IMR-90 (cell line): ENCODE measurements at regions not wholly inside any gene's neighbourhood (a gene's known extent, or its start where the extent isn't known, plus 50 kb on each side); places are given as distances from the start of the nearest gene placed in this dataset.

Source experiments
- ATAC-seq: fragments of 200-7000 bp; cut with Tn5 transposase; 2 replicates; pipeline ENCODE4 v1.9.1; 2020; ENCODE audit warnings: low read depth, mild to moderate bottlenecking, moderate library complexity
- BruUV-seq: library from RNA; stranded (reverse); fragments of 400-500 nt; replicated peaks from 2 replicates; lab custom pipeline; 2021; lab: Mats Ljungman, UMichigan
- CTCF ChIA-PET: fragments of 300-600 bp; formaldehyde crosslinking; extraction: SDS; loops from one replicate; lab custom pipeline; 2021; ENCODE audit warnings: antibody characterized with exemption; lab: Yijun Ruan, JAX
- POLR2A ChIA-PET: fragments of 300-600 bp; sonication (Branson Sonifier 250); formaldehyde crosslinking; loops from one replicate; lab custom pipeline; 2022; ENCODE audit warnings: antibody characterized with exemption; ENCODE audit not compliant: unreplicated experiment; lab: Charles Lee
- DNase-seq: peaks from one replicate; pipeline ENCODE4 v3.0.0; 2013
- H2AFZ ChIP-seq: replicated peaks from 2 replicates; pipeline ENCODE3; 2013; ENCODE audit warnings: low read length, mild to moderate bottlenecking; ENCODE audit not compliant: poor library complexity
- H2AK5ac ChIP-seq: 2 replicates; pipeline ENCODE4 v1.6.1; 2013; ENCODE audit warnings: low read depth, low read length, inconsistent platforms
- H2AK9ac ChIP-seq: replicated peaks from 2 replicates; pipeline ENCODE3; 2013; ENCODE audit warnings: mild to moderate bottlenecking, low read depth, low read length, moderate library complexity; ENCODE audit not compliant: poor library complexity
- H2BK120ac ChIP-seq: 2 replicates; pipeline ENCODE4 v1.6.1; 2013; ENCODE audit warnings: low read depth, low read length, inconsistent platforms
- H2BK15ac ChIP-seq: 3 replicates; pipeline ENCODE4 v1.6.1; 2013; ENCODE audit warnings: low read depth, low read length, inconsistent platforms
- H2BK20ac ChIP-seq: 2 replicates; pipeline ENCODE4 v1.6.1; 2013; ENCODE audit warnings: low read depth, mild to moderate bottlenecking, inconsistent platforms, low read length, moderate library complexity
- H2BK5ac ChIP-seq: 2 replicates; pipeline ENCODE4 v1.6.1; 2013; ENCODE audit warnings: mild to moderate bottlenecking, low read depth, low read length, inconsistent platforms; ENCODE audit not compliant: poor library complexity, severe bottlenecking
- H3K14ac ChIP-seq: replicated peaks from 2 replicates; pipeline ENCODE4 v1.6.1; 2013; ENCODE audit warnings: low read depth, low read length, inconsistent platforms
- H3K18ac ChIP-seq: 2 replicates; pipeline ENCODE4 v1.6.1; 2013; ENCODE audit warnings: low read depth, low read length, control low read depth
- H3K23ac ChIP-seq: 2 replicates; pipeline ENCODE4 v1.6.1; 2013; ENCODE audit warnings: low read depth, low read length, inconsistent platforms
- H3K27ac ChIP-seq: 2 replicates; pipeline ENCODE4 v1.5.1; 2013; ENCODE audit warnings: mild to moderate bottlenecking, control low read depth, low read length; ENCODE audit not compliant: insufficient read depth
- H3K27me3 ChIP-seq: 2 replicates; pipeline ENCODE4 v1.6.1; 2013; ENCODE audit warnings: low read length; ENCODE audit not compliant: control insufficient read depth, insufficient read depth
- H3K36me3 ChIP-seq: 2 replicates; pipeline ENCODE4 v1.6.1; 2013; ENCODE audit warnings: low read length, mixed read lengths; ENCODE audit not compliant: control insufficient read depth, insufficient read depth
- H3K4ac ChIP-seq: 2 replicates; pipeline ENCODE4 v1.6.1; 2013; ENCODE audit warnings: low read depth, low read length, inconsistent platforms
- H3K4me1 ChIP-seq: 2 replicates; pipeline ENCODE4 v1.6.1; 2013; ENCODE audit warnings: low read length, mixed read lengths; ENCODE audit not compliant: control insufficient read depth, insufficient read depth
- H3K4me2 ChIP-seq: 2 replicates; pipeline ENCODE4 v1.6.1; 2013; ENCODE audit warnings: low read depth, mild to moderate bottlenecking, control low read depth, low read length, moderate library complexity
- H3K4me3 ChIP-seq: 2 replicates; pipeline ENCODE4 v1.5.1; 2013; ENCODE audit warnings: low read depth, mild to moderate bottlenecking, control low read depth, low read length, moderate library complexity; ENCODE audit not compliant: insufficient read depth
- H3K56ac ChIP-seq: 2 replicates; pipeline ENCODE4 v1.6.1; 2013; ENCODE audit warnings: low read length, inconsistent platforms; ENCODE audit not compliant: insufficient read depth; ENCODE audit errors: extremely low read depth
- H3K79me1 ChIP-seq, 2 experiments: 2 replicates each; pipeline ENCODE4 v1.6.1; 2013; ENCODE audit warnings: low read length in 2 of 2, inconsistent platforms in 1 of 2, low read depth in 1 of 2
- H3K9ac ChIP-seq: 2 replicates; pipeline ENCODE4 v1.6.1; 2013; ENCODE audit warnings: low read depth, low read length, control low read depth
- H3K9me1 ChIP-seq: 2 replicates; pipeline ENCODE4 v1.6.1; 2013; ENCODE audit warnings: low read length, inconsistent platforms; ENCODE audit not compliant: insufficient read depth
- H3K9me3 ChIP-seq: 2 replicates; pipeline ENCODE4 v1.6.1; 2013; ENCODE audit warnings: low read length; ENCODE audit not compliant: control insufficient read depth, insufficient read depth
- H4K20me1 ChIP-seq: 2 replicates; pipeline ENCODE4 v1.6.1; 2013; ENCODE audit warnings: low read length, inconsistent platforms; ENCODE audit not compliant: insufficient read depth
- H4K5ac ChIP-seq: 2 replicates; pipeline ENCODE4 v1.6.1; 2013; ENCODE audit warnings: mild to moderate bottlenecking, low read depth, low read length, control low read depth
- H4K8ac ChIP-seq, 2 experiments: 2 replicates each; pipeline ENCODE4 v1.6.1; 2013; ENCODE audit warnings: low read depth in 2 of 2, low read length in 2 of 2, control low read depth in 1 of 2, inconsistent platforms in 1 of 2
- H4K91ac ChIP-seq: 2 replicates; pipeline ENCODE4 v1.6.1; 2013; ENCODE audit warnings: low read depth, low read length, inconsistent platforms; ENCODE audit not compliant: insufficient read depth
- BHLHE40 ChIP-seq: fragments of 150-350 bp; IDR thresholded peaks from 2 replicates; pipeline ENCODE4 v1.6.1; 2016; ENCODE audit warnings: mild to moderate bottlenecking, low read depth, low read length
- CEBPB ChIP-seq: IDR thresholded peaks from 2 replicates; pipeline ENCODE4 v1.6.1; 2012; ENCODE audit warnings: low read depth, low read length, improper control_type of control experiment
- CHD1 ChIP-seq: IDR thresholded peaks from 2 replicates; pipeline ENCODE4 v1.6.1; 2012; ENCODE audit warnings: low read depth, low read length, improper control_type of control experiment
- FOS ChIP-seq: fragments of 150-350 bp; IDR thresholded peaks from 2 replicates; pipeline ENCODE4 v1.6.1; 2016; ENCODE audit warnings: low read depth, low read length
- MAFK ChIP-seq: IDR thresholded peaks from 2 replicates; pipeline ENCODE4 v1.6.1; 2012; ENCODE audit warnings: low read depth, low read length, improper control_type of control experiment
- MAZ ChIP-seq: IDR thresholded peaks from 2 replicates; pipeline ENCODE4 v1.6.1; 2012; ENCODE audit warnings: low read depth, mild to moderate bottlenecking, low read length, improper control_type of control experiment, moderate library complexity, borderline replicate concordance
- MXI1 ChIP-seq: IDR thresholded peaks from 2 replicates; pipeline ENCODE4 v1.6.1; 2012; ENCODE audit warnings: low read depth, mild to moderate bottlenecking, low read length, moderate library complexity, borderline replicate concordance
- NFE2L2 ChIP-seq: fragments of 150-350 bp; IDR thresholded peaks from 2 replicates; pipeline ENCODE4 v1.6.1; 2016; ENCODE audit warnings: low read depth, mild to moderate bottlenecking, low read length
- POLR2A ChIP-seq: IDR thresholded peaks from 2 replicates; pipeline ENCODE4 v1.6.1; 2012; ENCODE audit warnings: mild to moderate bottlenecking, low read depth, low read length
- RAD21 ChIP-seq: IDR thresholded peaks from 2 replicates; pipeline ENCODE4 v1.6.1; 2012; ENCODE audit warnings: low read length, improper control_type of control experiment
- RCOR1 ChIP-seq: IDR thresholded peaks from 2 replicates; pipeline ENCODE4 v1.6.1; 2012; ENCODE audit warnings: mild to moderate bottlenecking, low read length, improper control_type of control experiment; ENCODE audit not compliant: insufficient replicate concordance
- RFX5 ChIP-seq: IDR thresholded peaks from 2 replicates; pipeline ENCODE4 v1.8.0; 2012; ENCODE audit warnings: low read depth, mild to moderate bottlenecking, low read length, moderate library complexity
- SMC3 ChIP-seq: fragments of 150-350 bp; IDR thresholded peaks from 2 replicates; pipeline ENCODE4 v1.6.1; 2016; ENCODE audit warnings: low read depth, mild to moderate bottlenecking, antibody characterized with exemption, low read length, moderate library complexity
- WGBS, 2 experiments: methylation state at CpG; one replicate each; pipeline versions ENCODE4 v1.1.5 to v1.1.7; 2013; ENCODE audit warnings: missing lambda C conversion rate in 2 of 2; ENCODE audit not compliant: insufficient read length in 1 of 2; ENCODE audit errors: extremely low coverage in 2 of 2; 5-methylcytosine and 5-hydroxymethylcytosine counted together
- dilution Hi-C: fragments of 300-500 bp; cut with HindIII; formaldehyde crosslinking; loops from one replicate; pipeline ENCODE4 v1.14.3; 2018; ENCODE audit warnings: low sequenced_read_pairs; ENCODE audit not compliant: unreplicated experiment
- in situ Hi-C: fragments of 300-500 bp; cut with MboI; formaldehyde crosslinking; loops from 3 replicates; pipeline ENCODE4 v1.14.3; 2019; ENCODE audit warnings: low sequenced_read_pairs, inconsistent platforms, mixed read lengths
- intact Hi-C: fragments of 100-400 bp; cut with micrococcal nuclease; formaldehyde crosslinking; loops from 2 replicates; pipeline ENCODE4 v1.10.0; 2022
- TF ChIP-seq, protein P1 (sequence below): fragments of 150-350 bp; IDR thresholded peaks from 2 replicates; pipeline ENCODE4 v1.6.1; 2016; ENCODE audit warnings: low read depth, mild to moderate bottlenecking, low read length, moderate library complexity, borderline replicate concordance
- TF ChIP-seq, protein P2 (sequence below): conservative IDR thresholded peaks from 2 replicates; pipeline ENCODE4 v1.5.1; 2012; ENCODE audit warnings: mild to moderate bottlenecking, low read depth, low read length, improper control_type of control experiment
- TF ChIP-seq, protein P3 (sequence below): fragments of 150-350 bp; IDR thresholded peaks from 2 replicates; pipeline ENCODE4 v1.6.1; 2017; ENCODE audit warnings: mild to moderate bottlenecking, antibody characterized with exemption, low read length, low read depth

DNA sequence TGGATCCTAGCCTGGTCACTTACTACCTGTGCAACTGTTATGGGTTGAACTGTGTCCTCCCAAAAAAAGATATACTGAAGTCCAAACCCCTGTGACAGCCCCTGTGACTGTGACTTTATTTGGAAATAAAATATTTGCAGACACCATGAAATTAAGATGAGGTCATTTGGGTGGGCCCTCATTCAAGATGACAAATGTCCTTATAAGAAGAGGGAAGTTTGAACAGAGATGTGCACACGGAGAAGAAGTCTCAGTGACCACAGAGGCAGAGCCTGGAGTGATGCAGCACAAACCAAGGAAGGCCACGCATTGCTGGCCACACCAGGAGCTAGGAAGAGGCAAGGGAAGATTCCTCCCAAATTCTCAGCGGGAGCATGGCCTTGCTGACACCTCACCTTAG is 249.7 kb upstream of the RUNX1 start:
- ChIA-PET POLR2A (interaction anchor here (0.5 kb wide), 1 partner anchor 25 kb away, joined by 9 read pairs; no protein-coding TSS in a partner anchor), CTCF (no interaction called here)
- in situ Hi-C loops (no loop called here), intact Hi-C loops (no loop called here), dilution Hi-C loops (no loop called here)
- Histone ChIP-seq H3K4ac (no peak overlapping the region), H4K91ac (no peak overlapping the region), H3K9ac (no peak overlapping the region), H3K4me1 (no peaks in the 10 kb centered on the region), H2AK5ac (peak overlapping the region; percentile 44; the same call in 1 of the 2 replicates), H3K18ac (no peak overlapping the region), H4K20me1 (no peaks in the 10 kb centered on the region), H3K9me1 (0 out of 2 replicates have a peak, but pooled peaks cover 6% of the 10 kb centered on the region), H2AK9ac (no peak overlapping the region), H3K9me3 (no peaks in the 10 kb centered on the region), H3K56ac (no peak overlapping the region), H3K4me2 (no peak overlapping the region), H2BK120ac (no peak overlapping the region), H2AFZ (no peak overlapping the region), H3K14ac (no peak overlapping the region), H2BK20ac (no peak overlapping the region), H3K27ac (no peak overlapping the region), H3K27me3 (no peaks in the 10 kb centered on the region), H3K23ac (0 out of 2 replicates have a peak overlapping the region, but pooled peaks have one; percentile 31), H3K4me3 (no peak overlapping the region), H2BK15ac (no peak overlapping the region), H4K5ac (no peak overlapping the region), H3K79me1 (no peaks in the 10 kb centered on the region), H2BK5ac (no peak overlapping the region), H4K8ac (no peak overlapping the region), H3K36me3 (no peaks in the 10 kb centered on the region)
- ATAC-seq (no peak), DNase-seq (no peak)
- no CpG with 5 or more reads among the region's 3 CpGs for WGBS, 2 experiments
- TF ChIP-seq RCOR1 (no peak), MXI1 (no peak), RAD21 (no peak), SMC3 (no peak), MAFK (no peak), CEBPB (no peak), RFX5 (no peak), MAZ (no peak), POLR2A (no peak), FOS (no peak), NFE2L2 (no peak), BHLHE40 (no peak), CHD1 (no peak)
- TF ChIP-seq, protein P1, sequence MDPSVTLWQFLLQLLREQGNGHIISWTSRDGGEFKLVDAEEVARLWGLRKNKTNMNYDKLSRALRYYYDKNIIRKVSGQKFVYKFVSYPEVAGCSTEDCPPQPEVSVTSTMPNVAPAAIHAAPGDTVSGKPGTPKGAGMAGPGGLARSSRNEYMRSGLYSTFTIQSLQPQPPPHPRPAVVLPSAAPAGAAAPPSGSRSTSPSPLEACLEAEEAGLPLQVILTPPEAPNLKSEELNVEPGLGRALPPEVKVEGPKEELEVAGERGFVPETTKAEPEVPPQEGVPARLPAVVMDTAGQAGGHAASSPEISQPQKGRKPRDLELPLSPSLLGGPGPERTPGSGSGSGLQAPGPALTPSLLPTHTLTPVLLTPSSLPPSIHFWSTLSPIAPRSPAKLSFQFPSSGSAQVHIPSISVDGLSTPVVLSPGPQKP: no peak
- TF ChIP-seq, protein P2, sequence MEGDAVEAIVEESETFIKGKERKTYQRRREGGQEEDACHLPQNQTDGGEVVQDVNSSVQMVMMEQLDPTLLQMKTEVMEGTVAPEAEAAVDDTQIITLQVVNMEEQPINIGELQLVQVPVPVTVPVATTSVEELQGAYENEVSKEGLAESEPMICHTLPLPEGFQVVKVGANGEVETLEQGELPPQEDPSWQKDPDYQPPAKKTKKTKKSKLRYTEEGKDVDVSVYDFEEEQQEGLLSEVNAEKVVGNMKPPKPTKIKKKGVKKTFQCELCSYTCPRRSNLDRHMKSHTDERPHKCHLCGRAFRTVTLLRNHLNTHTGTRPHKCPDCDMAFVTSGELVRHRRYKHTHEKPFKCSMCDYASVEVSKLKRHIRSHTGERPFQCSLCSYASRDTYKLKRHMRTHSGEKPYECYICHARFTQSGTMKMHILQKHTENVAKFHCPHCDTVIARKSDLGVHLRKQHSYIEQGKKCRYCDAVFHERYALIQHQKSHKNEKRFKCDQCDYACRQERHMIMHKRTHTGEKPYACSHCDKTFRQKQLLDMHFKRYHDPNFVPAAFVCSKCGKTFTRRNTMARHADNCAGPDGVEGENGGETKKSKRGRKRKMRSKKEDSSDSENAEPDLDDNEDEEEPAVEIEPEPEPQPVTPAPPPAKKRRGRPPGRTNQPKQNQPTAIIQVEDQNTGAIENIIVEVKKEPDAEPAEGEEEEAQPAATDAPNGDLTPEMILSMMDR: no peak
- TF ChIP-seq, protein P3, sequence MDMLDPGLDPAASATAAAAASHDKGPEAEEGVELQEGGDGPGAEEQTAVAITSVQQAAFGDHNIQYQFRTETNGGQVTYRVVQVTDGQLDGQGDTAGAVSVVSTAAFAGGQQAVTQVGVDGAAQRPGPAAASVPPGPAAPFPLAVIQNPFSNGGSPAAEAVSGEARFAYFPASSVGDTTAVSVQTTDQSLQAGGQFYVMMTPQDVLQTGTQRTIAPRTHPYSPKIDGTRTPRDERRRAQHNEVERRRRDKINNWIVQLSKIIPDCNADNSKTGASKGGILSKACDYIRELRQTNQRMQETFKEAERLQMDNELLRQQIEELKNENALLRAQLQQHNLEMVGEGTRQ: no peak
- no TSS peak for BruUV-seq
